ENCODE measurements at regions not wholly inside any gene's neighbourhood (a gene's known extent, or its start where the extent isn't known, plus 50 kb on each side); places are given as distances from the start of the nearest gene placed in this dataset.

- H3K36me3 ChIP-seq (replicated peaks in 1 of 2), result no peaks in the 10 kb centered on the region
- 63 to 77% (median 73%) methylated on average over 16 to 20 of the region's 20 CpGs for WGBS, 4 donors
- no peak overlapping the region for H3K27ac ChIP-seq
- intact Hi-C loops (cut with DNase I), result no loop called here
- no peaks in the 10 kb centered on the region for H3K9me3 ChIP-seq (replicated peaks in 1 of 3)
- H3K27me3 ChIP-seq, result no peaks in the 10 kb centered on the region
- DNase-seq, result peak in 2 of 7 donors; percentile 13 to 38
- no peak overlapping the region for H3K4me3 ChIP-seq
- TF ChIP-seq POLR2A (IDR thresholded peaks at IDR 0.05) (no peak), CTCF (IDR thresholded peaks at IDR 0.05) (no peak)
- H3K4me1 ChIP-seq (replicated peaks in 1 of 2), result no peaks in the 10 kb centered on the region
Measured at GRCh38 chr11:134509381-134510232, 97.6 kb upstream of the B3GAT1 start.

- Histone ChIP-seq H3K36me3 (replicated peaks in 1 of 2) (no peaks in the 10 kb centered on the region), H3K27me3 (no peaks in the 10 kb centered on the region), H3K4me1 (replicated peaks in 1 of 2) (no peaks in the 10 kb centered on the region), H3K4me3 (no peak overlapping the region), H3K9me3 (replicated peaks in 1 of 3) (no peaks in the 10 kb centered on the region), H3K27ac (no peak overlapping the region)
- TF ChIP-seq CTCF (IDR thresholded peaks at IDR 0.05), result no peak
- TF ChIP-seq POLR2A (IDR thresholded peaks at IDR 0.05), result no peak
- 75 to 89% (median 84%) methylated on average over 16 to 17 of the region's 17 CpGs for WGBS, 4 donors
- intact Hi-C loops (cut with DNase I), result no loop called here
- DNase-seq, result peak in 1 of 7 donors; percentile 11
Measured at GRCh38 chr11:134508219-134508990, 96.4 kb upstream of the B3GAT1 start.

- intact Hi-C loops (cut with DNase I), result no loop called here
- WGBS, 4 donors, result 49 to 67% (median 56%) methylated on average over 2 of the region's 2 CpGs
Measured at GRCh38 chr11:134506046-134506445, 94.0 kb upstream of the B3GAT1 start.

More at GRCh38 chr11:134506046-134506445, 94.0 kb upstream of the B3GAT1 start:
- TF ChIP-seq POLR2A (IDR thresholded peaks at IDR 0.05) (no peak), CTCF (IDR thresholded peaks at IDR 0.05) (no peak)
- no peak overlapping the region for H3K27ac ChIP-seq
- H3K4me3 ChIP-seq, result no peak overlapping the region
- no peaks in the 10 kb centered on the region for H3K4me1 ChIP-seq (replicated peaks in 1 of 2)
- no peaks in the 10 kb centered on the region for H3K9me3 ChIP-seq (replicated peaks in 1 of 3)
- no peaks in the 10 kb centered on the region for H3K36me3 ChIP-seq (replicated peaks in 1 of 2)
- H3K27me3 ChIP-seq, result no peaks in the 10 kb centered on the region
- no peak for DNase-seq

Measured in adrenal gland (tissue), 9 donors.